Gastroesophageal sphincter (tissue), 4 donors: ENCODE measurements at regions not wholly inside any gene's neighbourhood (a gene's known extent, or its start where the extent isn't known, plus 50 kb on each side); places are given as distances from the start of the nearest gene placed in this dataset.

Source experiments
- ATAC-seq: fragments of 150-250 bp; one replicate; pipeline ENCODE4 v1.9.1; 2016; ENCODE audit warnings: mild to moderate bottlenecking, moderate library complexity
- H3K27ac ChIP-seq, 4 donors: fragments of 200-600 bp; sonication (generic) in 3 of 4; 1 replicate in 3 of 4; 2 replicates in 1 of 4; pipeline ENCODE4 v1.5.1; 2016 to 2019
- H3K27me3 ChIP-seq: fragments of 200-600 bp; sonication (generic); one replicate; pipeline ENCODE4 v1.5.1; 2019
- H3K36me3 ChIP-seq, 2 donors: fragments of 200-600 bp; sonication (generic); one replicate each; pipeline ENCODE4 v1.5.1; 2019; ENCODE audit warnings: control low read depth in 1 of 2
- H3K4me1 ChIP-seq, 3 donors: fragments of 200-600 bp; sonication (generic); 1 replicate in 2 of 3; 2 replicates in 1 of 3; pipeline ENCODE4 v1.5.1; 2016 to 2019; ENCODE audit warnings: control low read depth in 2 of 3
- H3K4me3 ChIP-seq, 2 donors: fragments of 200-600 bp; sonication (generic); one replicate each; pipeline ENCODE4 v1.5.1; 2019; ENCODE audit warnings: mild to moderate bottlenecking in 1 of 2, moderate library complexity in 1 of 2
- H3K9me3 ChIP-seq, 3 donors: fragments of 200-600 bp; sonication (generic); one replicate each; pipeline ENCODE4 v1.5.1; 2017 to 2019; ENCODE audit warnings: control low read depth in 2 of 3
- CTCF ChIP-seq, 4 experiments: fragments of 200-600 bp in 2 of 4; fragments of 450-650 bp in 2 of 4; sonication (generic) in 1 of 4; IDR thresholded peaks; one replicate each; pipeline ENCODE4 v1.5.1; 2017 to 2019; ENCODE audit warnings: antibody characterized with exemption in 4 of 4, mild to moderate bottlenecking in 2 of 4, moderate library complexity in 2 of 4
- EP300 ChIP-seq: sonication (generic); formaldehyde crosslinking; IDR thresholded peaks from one replicate; pipeline ENCODE4 v1.6.1; 2017; ENCODE audit warnings: antibody characterized with exemption, mild to moderate bottlenecking
- POLR2A ChIP-seq, 2 donors: fragments of 450-650 bp; IDR thresholded peaks; one replicate each; pipeline ENCODE4 v1.6.1; 2017; ENCODE audit warnings: antibody characterized with exemption in 2 of 2, mild to moderate bottlenecking in 2 of 2, moderate library complexity in 1 of 2
- POLR2AphosphoS5 ChIP-seq: sonication (generic); formaldehyde crosslinking; IDR thresholded peaks from one replicate; pipeline ENCODE4 v1.6.1; 2017; ENCODE audit warnings: antibody characterized with exemption
- WGBS, 2 donors: methylation state at CpG; one replicate each; pipeline ENCODE4 v1.1.5; 2018; ENCODE audit warnings: low coverage in 1 of 2; 5-methylcytosine and 5-hydroxymethylcytosine counted together

GRCh38 chr11:37026741-37027140 is 428.7 kb upstream of the RAG2 start:
- ATAC-seq: no peak
- H3K4me3 ChIP-seq: no peak overlapping the region
- no peak for TF ChIP-seq EP300
- TF ChIP-seq POLR2A (IDR thresholded peaks at IDR 0.05): no peak
- no peak for TF ChIP-seq POLR2AphosphoS5
- no peaks in the 10 kb centered on the region for H3K36me3 ChIP-seq
- WGBS, 2 donors: 75 to 78% methylated on average over 5 of the region's 5 CpGs
- H3K27me3 ChIP-seq: no peaks in the 10 kb centered on the region
- no peaks in the 10 kb centered on the region for H3K4me1 ChIP-seq
- no peak overlapping the region for H3K27ac ChIP-seq
- H3K9me3 ChIP-seq: no peaks in the 10 kb centered on the region

- H3K27ac ChIP-seq: no peak overlapping the region
- no peak for ATAC-seq
- no peaks in the 10 kb centered on the region for H3K9me3 ChIP-seq
- no peaks in the 10 kb centered on the region for H3K4me1 ChIP-seq
- H3K27me3 ChIP-seq: no peaks in the 10 kb centered on the region
- TF ChIP-seq EP300: no peak
- TF ChIP-seq POLR2A (IDR thresholded peaks at IDR 0.05): no peak
- TF ChIP-seq POLR2AphosphoS5: no peak
- no peak for TF ChIP-seq CTCF (IDR thresholded peaks at IDR 0.05)
- no peak overlapping the region for H3K4me3 ChIP-seq
- 84 to 88% methylated on average over 2 to 3 of the region's 3 CpGs for WGBS, 2 donors
- no peaks in the 10 kb centered on the region for H3K36me3 ChIP-seq
Observed at GRCh38 chr11:37026326-37026725, 428.3 kb upstream of the RAG2 start.

DNA sequence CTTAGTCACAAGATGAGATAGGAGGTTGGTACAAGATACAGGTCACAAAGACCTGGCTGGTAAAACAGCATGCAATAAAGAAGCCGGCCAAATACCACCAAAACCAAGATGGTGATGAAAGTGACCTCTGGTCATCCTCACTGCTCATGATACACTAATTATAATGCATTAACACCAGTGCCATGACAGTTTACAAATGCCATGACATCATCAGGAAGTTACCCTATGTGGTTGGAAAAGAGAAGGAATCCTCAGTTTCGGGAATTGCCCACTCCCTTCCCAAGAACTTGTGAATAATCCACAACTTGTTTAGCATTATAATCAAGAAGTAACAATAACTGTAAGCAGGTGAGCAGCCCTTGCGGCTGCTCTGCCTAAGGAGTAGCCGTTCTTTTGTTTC is 408.5 kb upstream of the RAG2 start:
- TF ChIP-seq CTCF (IDR thresholded peaks at IDR 0.05): no peak
- no peak for TF ChIP-seq EP300
- TF ChIP-seq POLR2AphosphoS5: no peak
- TF ChIP-seq POLR2A (IDR thresholded peaks at IDR 0.05): no peak
- 90 to 96% methylated on average over 3 to 4 of the region's 4 CpGs for WGBS, 2 donors
- H3K27me3 ChIP-seq: no peaks in the 10 kb centered on the region
- no peak for ATAC-seq
- H3K4me3 ChIP-seq: no peak overlapping the region
- no peaks in the 10 kb centered on the region for H3K4me1 ChIP-seq
- H3K36me3 ChIP-seq: no peaks in the 10 kb centered on the region
- H3K27ac ChIP-seq: no peak overlapping the region
- H3K9me3 ChIP-seq: no peaks in the 10 kb centered on the region

GRCh38 chr11:37002831-37003230 is 404.8 kb upstream of the RAG2 start:
- Histone ChIP-seq H3K4me3 (no peak overlapping the region), H3K27me3 (no peaks in the 10 kb centered on the region), H3K36me3 (no peaks in the 10 kb centered on the region), H3K4me1 (no peaks in the 10 kb centered on the region), H3K27ac (no peak overlapping the region), H3K9me3 (no peaks in the 10 kb centered on the region)
- TF ChIP-seq POLR2AphosphoS5: no peak
- TF ChIP-seq EP300: no peak
- TF ChIP-seq CTCF (IDR thresholded peaks at IDR 0.05): no peak
- TF ChIP-seq POLR2A (IDR thresholded peaks at IDR 0.05): no peak
- ATAC-seq: no peak
- 45 to 63% methylated on average over 1 to 2 of the region's 3 CpGs for WGBS, 2 donors

- H3K36me3 ChIP-seq: no peaks in the 10 kb centered on the region
- no peak overlapping the region for H3K4me3 ChIP-seq
- H3K9me3 ChIP-seq: no peaks in the 10 kb centered on the region
- H3K4me1 ChIP-seq: no peaks in the 10 kb centered on the region
- no peak overlapping the region for H3K27ac ChIP-seq
- no peaks in the 10 kb centered on the region for H3K27me3 ChIP-seq
- 62 to 73% methylated on average over 6 of the region's 6 CpGs for WGBS, 2 donors
- ATAC-seq: no peak
- no peak for TF ChIP-seq EP300
- no peak for TF ChIP-seq CTCF (IDR thresholded peaks at IDR 0.05)
- TF ChIP-seq POLR2A (IDR thresholded peaks at IDR 0.05): no peak
- TF ChIP-seq POLR2AphosphoS5: no peak
Observed at GRCh38 chr11:36997656-36998055, 399.6 kb upstream of the RAG2 start.
